ENCODE measurements at regions not wholly inside any gene's neighbourhood (a gene's known extent, or its start where the extent isn't known, plus 50 kb on each side); places are given as distances from the start of the nearest gene placed in this dataset.
"Not testable (repeated sequence)": the region's sequence is repeated elsewhere in the genome, so short reads cannot be mapped to it uniquely, and the experiment has no call there.

- no peak for DNase-seq
Measured at GRCh38 chr1:119254067-119254720, 113.7 kb upstream of the WARS2 start.

GRCh38 chr1:119256089-119256488, 112.5 kb upstream of the HAO2 start:
- DNase-seq, result not testable (repeated sequence)

DNA sequence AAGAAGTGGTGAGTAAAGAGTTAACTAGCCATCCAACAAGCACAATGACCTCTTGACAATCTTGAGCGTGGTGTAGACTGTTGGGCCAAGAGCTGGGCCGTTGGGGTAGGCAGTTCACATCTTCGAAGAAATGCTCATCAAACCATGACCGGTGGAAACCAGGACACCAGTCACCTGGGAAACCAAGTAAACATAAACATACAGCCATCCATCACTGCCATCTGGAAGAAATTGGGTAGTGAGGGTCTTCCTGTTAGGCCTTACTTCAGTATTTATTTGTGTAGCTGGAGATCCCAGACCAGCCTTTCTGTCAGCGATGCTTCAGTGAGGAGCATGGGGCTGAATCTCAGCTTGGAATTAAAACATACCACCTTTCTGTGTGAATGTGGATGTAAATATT, 108.1 kb upstream of the HAO2 start:
- DNase-seq, result no peak

- no peak for DNase-seq
Measured at GRCh38 chr1:119266386-119266785, 102.2 kb upstream of the HAO2 start.

GRCh38 chr1:119266858-119267257, 101.7 kb upstream of the HAO2 start:
- DNase-seq, result no peak

GRCh38 chr1:119267288-119267687, 101.3 kb upstream of the HAO2 start:
- not testable (repeated sequence) for DNase-seq

- no peak for DNase-seq
Measured at GRCh38 chr1:119268879-119269278, 99.7 kb upstream of the HAO2 start.

GRCh38 chr1:119275145-119276134, 93.1 kb upstream of the HAO2 start:
- no peak for DNase-seq

GRCh38 chr1:119276558-119276957, 92.0 kb upstream of the HAO2 start:
- peak; percentile 15 for DNase-seq

- no peak for DNase-seq
Measured at GRCh38 chr1:119279456-119280381, 88.9 kb upstream of the HAO2 start.

- no peak for DNase-seq
Measured at GRCh38 chr1:119285482-119285881, 83.1 kb upstream of the HAO2 start.

GRCh38 chr1:119286587-119287181, 81.9 kb upstream of the HAO2 start:
- DNase-seq, result no peak

GRCh38 chr1:119288751-119289150, 79.8 kb upstream of the HAO2 start:
- DNase-seq, result no peak

DNA sequence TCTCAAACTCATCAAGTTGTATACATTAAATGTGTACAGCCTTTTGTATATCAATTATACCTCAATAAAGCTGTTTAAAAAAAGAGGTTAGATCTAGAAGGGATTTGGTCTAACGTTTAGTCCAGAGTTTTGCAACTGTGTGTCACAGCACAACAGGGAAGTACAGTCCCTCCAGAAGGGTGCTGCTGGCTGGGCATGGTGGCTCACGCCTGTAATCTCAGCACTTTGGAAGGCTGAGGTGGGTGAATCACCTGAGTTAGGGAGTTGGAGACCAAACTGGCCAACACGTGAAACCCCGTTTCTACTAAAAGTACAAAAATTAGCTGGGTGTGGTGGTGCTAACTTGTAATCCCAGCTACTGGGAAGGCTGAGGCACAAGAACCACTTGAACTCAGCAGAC, 78.3 kb upstream of the HAO2 start:
- no peak for DNase-seq

- no peak for DNase-seq
Measured at GRCh38 chr1:119291611-119292206, 76.9 kb upstream of the HAO2 start.

GRCh38 chr1:119293797-119294196, 74.8 kb upstream of the HAO2 start:
- DNase-seq, result no peak

DNA sequence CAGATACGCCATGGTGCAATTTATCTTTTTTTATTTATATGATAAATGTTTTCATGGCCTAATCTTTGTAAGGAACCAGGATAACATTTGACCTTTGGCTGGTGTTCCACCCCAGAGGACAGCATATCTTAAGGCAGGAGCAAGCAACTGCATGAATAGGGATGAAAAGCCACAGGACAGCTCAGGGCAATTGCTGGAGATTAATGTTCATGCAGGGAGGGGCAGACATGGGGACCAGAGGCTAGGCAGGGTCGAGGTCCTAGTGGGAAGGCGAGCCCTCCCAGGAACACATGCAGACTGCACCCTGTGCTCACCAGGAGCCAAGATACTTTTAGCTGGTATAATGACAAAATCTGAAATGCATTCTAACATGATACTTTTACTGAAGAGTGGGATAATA, 74.4 kb upstream of the HAO2 start:
- DNase-seq, result no peak

GRCh38 chr1:119294722-119295121, 73.9 kb upstream of the HAO2 start:
- DNase-seq, result no peak

DNA sequence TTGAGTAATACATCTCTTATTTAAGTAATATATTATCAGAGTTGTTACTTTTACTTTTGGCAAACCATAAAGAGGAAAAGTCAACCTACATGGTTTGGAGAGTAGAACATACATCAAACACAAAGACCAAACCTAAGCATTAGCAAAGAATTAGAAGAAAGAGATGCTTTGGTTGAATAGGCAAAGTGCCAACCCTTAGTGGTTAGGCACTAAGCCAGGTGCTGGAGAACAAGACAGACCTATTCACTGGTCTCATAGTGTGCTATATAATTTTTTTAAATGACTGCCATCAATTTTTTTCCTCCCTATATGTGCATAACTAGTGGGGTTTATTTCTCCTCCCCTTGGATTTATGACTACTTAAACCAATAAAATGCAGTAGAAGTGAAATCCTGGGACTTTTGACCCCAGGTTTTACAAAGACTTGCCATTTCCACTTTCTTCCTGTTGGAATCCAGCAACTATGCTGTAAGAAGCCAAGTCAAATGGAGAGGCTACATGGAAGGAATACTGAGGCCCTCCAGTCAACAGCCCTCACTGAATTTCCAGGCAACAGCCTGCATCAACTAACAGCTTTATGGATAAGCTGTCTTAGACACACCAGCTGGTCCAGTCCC, 69.8 kb upstream of the HAO2 start:
- DNase-seq, result no peak

DNA sequence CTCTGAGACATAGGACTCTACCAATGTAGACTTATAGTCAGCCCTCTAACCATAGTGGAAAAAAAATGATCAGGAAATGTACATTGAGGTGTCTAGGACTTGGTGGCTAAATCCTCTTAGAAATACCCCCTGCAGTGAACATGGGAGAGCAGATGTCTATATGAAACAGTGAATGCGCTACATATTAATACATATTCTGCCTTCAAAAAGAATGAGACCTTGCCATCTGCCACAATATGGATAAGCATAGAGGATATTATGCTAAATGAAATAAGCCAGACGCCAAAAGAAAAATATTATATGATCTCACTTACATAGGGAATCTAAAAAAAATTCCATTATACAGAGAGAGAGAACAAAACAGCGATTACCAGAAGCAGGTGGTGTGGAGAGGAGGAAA, 66.6 kb upstream of the HAO2 start:
- no peak for DNase-seq

GRCh38 chr1:119308130-119308700, 60.4 kb upstream of the HAO2 start:
- no peak for DNase-seq
